Stomach (tissue), 8 donors: ENCODE measurements at regions not wholly inside any gene's neighbourhood (a gene's known extent, or its start where the extent isn't known, plus 50 kb on each side); places are given as distances from the start of the nearest gene placed in this dataset.

Experiments
- DNase-seq, 2 donors: peaks; one replicate each; pipeline versions ENCODE4 v3.0.0 to v3.0.0-alpha.2; 2013 to 2019
- H3K27ac ChIP-seq, 5 donors: fragments of 200-600 bp in 4 of 5; sonication (generic) in 4 of 5; one replicate each; pipeline ENCODE4 v1.5.1; 2013 to 2019; ENCODE audit warnings: mild to moderate bottlenecking in 1 of 5, moderate library complexity in 1 of 5
- H3K27me3 ChIP-seq, 3 donors: fragments of 200-600 bp; sonication (generic); one replicate each; pipeline ENCODE4 v1.5.1; 2017 to 2019; ENCODE audit warnings: mixed run types in 1 of 3
- H3K36me3 ChIP-seq, 4 donors: fragments of 200-600 bp; sonication (generic); 1 replicate in 3 of 4; 2 replicates in 1 of 4; pipeline ENCODE4 v1.5.1; 2016 to 2019
- H3K4me1 ChIP-seq, 4 donors: fragments of 200-600 bp; sonication (generic); one replicate each; pipeline ENCODE4 v1.5.1; 2016 to 2019
- H3K4me3 ChIP-seq, 4 donors: fragments of 200-600 bp; sonication (generic) in 3 of 4; one replicate each; pipeline ENCODE4 v1.5.1; 2016 to 2019; ENCODE audit warnings: mild to moderate bottlenecking in 1 of 4
- H3K9me3 ChIP-seq, 4 donors: fragments of 200-600 bp; sonication (generic); one replicate each; pipeline ENCODE4 v1.5.1; 2016 to 2019
- CTCF ChIP-seq, 7 experiments: fragments of 450-650 bp in 4 of 7; fragments of 200-600 bp in 3 of 7; sonication (generic) in 3 of 7; IDR thresholded peaks; one replicate each; pipeline ENCODE4 v1.5.1; 2016 to 2019; ENCODE audit warnings: antibody characterized with exemption in 7 of 7, control low read depth in 2 of 7, mild to moderate bottlenecking in 1 of 7
- EP300 ChIP-seq: sonication (generic); formaldehyde crosslinking; IDR thresholded peaks from one replicate; pipeline ENCODE4 v1.6.1; 2017; ENCODE audit warnings: antibody characterized with exemption
- POLR2A ChIP-seq, 4 donors: fragments of 450-650 bp; IDR thresholded peaks; one replicate each; pipeline ENCODE4 v1.6.1; 2016; ENCODE audit warnings: antibody characterized with exemption in 4 of 4, control low read depth in 2 of 4, mild to moderate bottlenecking in 1 of 4, moderate library complexity in 1 of 4
- POLR2AphosphoS5 ChIP-seq, 3 donors: sonication (generic); formaldehyde crosslinking; IDR thresholded peaks; one replicate each; pipeline ENCODE4 v1.6.1; 2016; ENCODE audit warnings: antibody characterized with exemption in 3 of 3
- WGBS, 5 donors: extraction: QIAGEN DNeasy Blood & Tissue Kit in 3 of 5; methylation state at CpG; one replicate each; pipeline versions ENCODE4 v1.1.5 to v1.1.7; 2013 to 2018; 5-methylcytosine and 5-hydroxymethylcytosine counted together
- intact Hi-C: fragments of 100-400 bp; cut with DNase I; formaldehyde crosslinking; loops from one replicate; pipeline ENCODE4 v1.15.1; 2023; ENCODE audit warnings: low total_unique reads
- donor health status: healthy with polysubstance abuse.
- donor health status: Bipolar disorder and iron deficiency.
- donor health status: healthy.

DNA sequence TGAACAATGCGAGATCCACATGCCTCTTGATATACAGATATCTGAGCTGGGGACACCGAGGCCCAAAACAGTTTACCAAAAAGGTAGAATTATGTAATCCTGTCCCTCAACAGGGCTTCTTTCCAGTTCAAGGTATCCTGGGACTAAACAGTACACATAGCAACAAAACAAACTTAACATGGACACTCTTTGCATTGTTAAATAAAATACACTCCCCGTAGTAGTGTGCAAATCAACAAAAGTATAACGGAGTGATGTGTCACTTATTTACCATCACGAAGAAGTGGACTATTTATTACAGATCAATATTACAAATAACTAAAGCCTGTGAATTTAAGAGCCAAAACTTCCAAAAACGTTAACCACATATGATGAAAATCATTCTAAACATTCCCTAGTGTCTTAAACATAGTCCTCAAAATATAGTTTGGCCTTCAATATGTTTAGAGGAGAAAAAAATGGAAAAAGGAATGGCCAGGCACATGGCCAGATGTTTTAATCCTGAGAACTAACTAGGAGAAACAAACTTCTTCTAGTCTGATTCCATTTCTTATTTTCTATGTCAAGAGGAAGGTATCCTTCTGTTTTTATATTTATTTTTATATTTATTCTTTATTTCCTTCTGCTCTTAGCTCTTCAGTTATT lies 377.5 kb downstream of the OSR1 start:
- no peaks in the 10 kb centered on the region for H3K9me3 ChIP-seq
- intact Hi-C loops: no loop called here

DNA sequence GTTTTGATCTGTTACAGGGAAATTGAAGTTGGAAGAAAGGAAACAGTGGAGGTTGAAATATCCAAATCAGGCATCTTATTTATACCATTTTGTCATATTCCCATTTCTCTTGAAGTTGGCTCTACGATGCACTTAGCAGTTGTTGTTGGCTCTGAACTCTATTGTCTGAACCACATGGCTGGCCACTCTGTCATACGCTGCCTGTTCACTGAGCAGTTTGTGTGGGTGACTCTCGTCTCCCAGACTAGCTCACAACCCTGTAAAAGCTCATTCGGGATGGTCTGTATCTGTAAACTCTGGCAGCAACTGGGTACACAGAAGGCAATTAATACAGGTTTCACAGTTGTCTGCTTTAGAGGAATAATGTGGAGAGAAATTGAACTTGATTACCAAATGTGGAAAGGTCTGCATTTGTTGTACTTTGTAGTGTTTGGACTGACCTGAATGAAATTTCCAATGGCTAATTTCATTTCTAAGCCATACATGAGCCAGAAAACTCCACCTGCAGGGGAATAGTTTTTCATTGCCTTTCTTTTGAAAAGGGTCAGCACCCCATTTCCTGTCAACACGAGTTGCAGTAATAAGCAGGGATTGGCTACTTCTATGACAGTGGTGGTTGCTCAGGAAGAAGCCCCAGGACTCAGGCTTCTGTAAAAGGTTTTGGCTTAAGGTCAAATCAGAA lies 378.2 kb downstream of the OSR1 start:
- no peaks in the 10 kb centered on the region for H3K36me3 ChIP-seq
- TF ChIP-seq CTCF (IDR thresholded peaks at IDR 0.05) (no peak), POLR2A (IDR thresholded peaks at IDR 0.05) (no peak), EP300 (no peak), POLR2AphosphoS5 (IDR thresholded peaks at IDR 0.05) (no peak)

More for the DNA sequence above, 377.5 kb downstream of the OSR1 start:
- DNase-seq: no peak
- H3K27ac ChIP-seq: no peak overlapping the region
- peaks cover 0 to 24% (median 11%) of the 10 kb centered on the region in 4 donors for H3K4me1 ChIP-seq
- TF ChIP-seq POLR2A (IDR thresholded peaks at IDR 0.05) (no peak), EP300 (no peak), POLR2AphosphoS5 (IDR thresholded peaks at IDR 0.05) (no peak), CTCF (IDR thresholded peaks at IDR 0.05) (no peak)
- WGBS, 5 donors: 71 to 83% (median 78%) methylated on average over 6 of the region's 6 CpGs
- no peaks in the 10 kb centered on the region for H3K36me3 ChIP-seq
- no peaks in the 10 kb centered on the region for H3K27me3 ChIP-seq
- H3K4me3 ChIP-seq: no peak overlapping the region

DNA sequence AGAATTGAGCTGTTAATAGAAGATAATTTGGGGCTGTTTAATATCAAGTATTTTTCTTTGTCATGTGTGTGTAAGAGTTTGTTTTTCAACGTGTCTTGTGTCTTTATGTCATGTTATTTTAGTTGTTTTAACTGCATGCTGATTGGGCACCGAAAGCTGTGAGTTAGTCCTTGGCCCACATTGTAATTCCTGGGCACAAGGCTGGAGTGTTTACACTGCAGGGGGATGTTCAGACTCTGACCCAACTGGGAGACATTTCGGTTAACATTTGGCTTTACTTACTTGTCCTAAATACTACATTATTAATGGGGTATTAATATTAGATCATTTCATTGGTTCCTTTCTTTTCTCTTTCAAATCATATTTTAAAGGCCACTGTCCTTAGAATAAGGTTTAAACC lies 381.0 kb downstream of the OSR1 start:
- WGBS, 5 donors: 60 to 74% (median 65%) methylated on average over 3 of the region's 3 CpGs
- peak overlapping the region in 4 of 5 donors; percentile 59 to 79 (median 76) for H3K27ac ChIP-seq
- intact Hi-C loops: no loop called here

More for the DNA sequence above, 378.2 kb downstream of the OSR1 start:
- peaks cover 0 to 28% (median 12%) of the 10 kb centered on the region in 4 donors for H3K4me1 ChIP-seq
- WGBS, 5 donors: 62 to 83% (median 73%) methylated on average over 5 of the region's 5 CpGs
- intact Hi-C loops: no loop called here
- no peak overlapping the region for H3K4me3 ChIP-seq
- no peak overlapping the region for H3K27ac ChIP-seq
- no peaks in the 10 kb centered on the region for H3K9me3 ChIP-seq
- DNase-seq: no peak
- no peaks in the 10 kb centered on the region for H3K27me3 ChIP-seq

More for the DNA sequence above, 381.0 kb downstream of the OSR1 start:
- H3K36me3 ChIP-seq: no peaks in the 10 kb centered on the region
- DNase-seq: no peak
- peaks cover 0 to 28% (median 12%) of the 10 kb centered on the region in 4 donors for H3K4me1 ChIP-seq
- no peaks in the 10 kb centered on the region for H3K27me3 ChIP-seq
- no peak overlapping the region for H3K4me3 ChIP-seq
- TF ChIP-seq CTCF (IDR thresholded peaks at IDR 0.05): no peak
- no peak for TF ChIP-seq POLR2AphosphoS5 (IDR thresholded peaks at IDR 0.05)
- no peak for TF ChIP-seq POLR2A (IDR thresholded peaks at IDR 0.05)
- TF ChIP-seq EP300: no peak
- H3K9me3 ChIP-seq: no peaks in the 10 kb centered on the region
